GM12878 (cell line): ENCODE measurements at regions not wholly inside any gene's neighbourhood (a gene's known extent, or its start where the extent isn't known, plus 50 kb on each side); places are given as distances from the start of the nearest gene placed in this dataset.

ENCODE experiments used
- ATAC-seq: fragments of 200-7000 bp; cut with Tn5 transposase; 3 replicates; pipeline ENCODE4 v1.9.1; 2020; ENCODE audit warnings: mild to moderate bottlenecking, moderate library complexity
- BruUV-seq: library from RNA; stranded (reverse); fragments of 400-500 nt; replicated peaks from 2 replicates; lab custom pipeline; 2021; lab: Mats Ljungman, UMichigan
- CTCF ChIA-PET: fragments of 300-600 bp; sonication (Branson Sonifier 250); formaldehyde crosslinking; extraction: SDS; loops from one replicate; lab custom pipeline; 2021; ENCODE audit warnings: inconsistent platforms; lab: Yijun Ruan, JAX
- POLR2A ChIA-PET: fragments of 350-600 bp; formaldehyde crosslinking; extraction: SDS; loops from one replicate; lab custom pipeline; 2021; ENCODE audit warnings: inconsistent platforms; lab: Charles Lee
- RAD21 ChIA-PET: fragments of 300-600 bp; sonication (Branson Sonifier 250); formaldehyde crosslinking; loops from one replicate; lab custom pipeline; 2023; ENCODE audit warnings: antibody characterized with exemption; ENCODE audit not compliant: unreplicated experiment; lab: Charles Lee
- SMC1A ChIA-PET: fragments of 300-600 bp; sonication (Branson Sonifier 250); formaldehyde crosslinking; loops from one replicate; lab custom pipeline; 2023; ENCODE audit not compliant: unreplicated experiment, uncharacterized antibody; lab: Charles Lee
- DNase-seq: peaks from one replicate; pipeline ENCODE4 v3.0.0-alpha.2; 2011; ENCODE audit warnings: low read depth, low spot score
- FAIRE-seq: peaks from 3 replicates; lab custom pipeline; 2011; peaks lifted over from hg19 to GRCh38; lab: Jason Lieb, UNC
- H2AFZ ChIP-seq: 2 replicates; pipeline ENCODE4 v1.6.0; 2011; ENCODE audit warnings: low read depth, low read length, control low read depth; ENCODE audit not compliant: control insufficient read depth
- H3K27ac ChIP-seq: 2 replicates; pipeline ENCODE4 v1.5.1; 2011; ENCODE audit warnings: control low read depth; ENCODE audit not compliant: control insufficient read depth, insufficient read depth
- H3K27me3 ChIP-seq, 2 experiments: replicated peaks in 1 of 2; 2 replicates each; pipeline versions ENCODE4 v1.6.0 to v1.6.1; 2011; ENCODE audit warnings: low read length in 1 of 2; ENCODE audit not compliant: control insufficient read depth in 2 of 2, insufficient read depth in 2 of 2
- H3K36me3 ChIP-seq, 2 experiments: 2 replicates each; pipeline ENCODE4 v1.5.1; 2011; ENCODE audit warnings: low read length in 1 of 2; ENCODE audit not compliant: control insufficient read depth in 2 of 2, insufficient read depth in 2 of 2
- H3K4me1 ChIP-seq: 2 replicates; pipeline ENCODE4 v1.6.1; 2011; ENCODE audit warnings: mild to moderate bottlenecking, low read length, moderate library complexity, mixed read lengths; ENCODE audit not compliant: control insufficient read depth, insufficient read depth
- H3K4me2 ChIP-seq: 2 replicates; pipeline ENCODE4 v1.6.0; 2011; ENCODE audit warnings: control low read depth; ENCODE audit not compliant: control insufficient read depth, insufficient read depth
- H3K4me3 ChIP-seq: fragments of 200-600 bp; sonication (generic); 2 replicates; pipeline ENCODE4 v1.5.1; 2016
- H3K79me2 ChIP-seq: 2 replicates; pipeline ENCODE4 v1.6.0; 2011; ENCODE audit warnings: low read length; ENCODE audit not compliant: control insufficient read depth, insufficient read depth
- H3K9ac ChIP-seq: 2 replicates; pipeline ENCODE4 v1.8.0; 2011; ENCODE audit warnings: low read length, control low read depth, mixed read lengths; ENCODE audit not compliant: control insufficient read depth, insufficient read depth
- H3K9me3 ChIP-seq: replicated peaks from 3 replicates; pipeline ENCODE4 v1.5.1; 2011; ENCODE audit warnings: mild to moderate bottlenecking, low read length; ENCODE audit not compliant: control insufficient read depth, insufficient read depth
- H4K20me1 ChIP-seq: 2 replicates; pipeline ENCODE4 v1.6.0; 2011; ENCODE audit not compliant: control insufficient read depth, insufficient read depth
- CBX3 ChIP-seq: fragments of 200-600 bp; sonication (generic); IDR thresholded peaks from 2 replicates; pipeline ENCODE4 v1.6.1; 2016; ENCODE audit warnings: low read depth, borderline replicate concordance
- EZH2 ChIP-seq: IDR thresholded peaks from 2 replicates; pipeline ENCODE4 v1.6.1; 2012; ENCODE audit warnings: low read depth, mild to moderate bottlenecking, control low read depth, inconsistent platforms, low read length, borderline replicate concordance; ENCODE audit not compliant: control insufficient read depth
- SP1 ChIP-seq: IDR thresholded peaks from one replicate; pipeline ENCODE4 v1.6.1; 2011; ENCODE audit warnings: low read depth, low read length
- ZNF217 ChIP-seq: fragments of 450-650 bp; IDR thresholded peaks from 2 replicates; pipeline ENCODE4 v1.6.1; 2017; ENCODE audit warnings: antibody characterized with exemption, mild to moderate bottlenecking
- WGBS: methylation state at CpG from one replicate; pipeline ENCODE4 v1.1.6; 2016; ENCODE audit warnings: low lambda C conversion rate; ENCODE audit not compliant: insufficient replicate concordance, insufficient coverage; ENCODE audit errors: missing lambda C conversion rate; 5-methylcytosine and 5-hydroxymethylcytosine counted together
- in situ Hi-C: fragments of 300-500 bp; cut with MboI; formaldehyde crosslinking; loops from 9 replicates; pipeline ENCODE4 v1.14.3; 2018; ENCODE audit warnings: mixed read lengths
- intact Hi-C: fragments of 100-400 bp; cut with micrococcal nuclease; formaldehyde crosslinking; loops from one replicate; pipeline ENCODE4 v1.14.2; 2022; ENCODE audit not compliant: unreplicated experiment

- CTCF ChIA-PET = interaction anchor here (1.4 kb wide), 1 partner anchor 12 kb away, joined by 3 read pairs; no protein-coding TSS in a partner anchor
- BruUV-seq = no TSS peak
- SMC1A ChIA-PET = no interaction called here
- Histone ChIP-seq H3K4me1 (no peaks in the 10 kb centered on the region), H3K9me3 (no peaks in the 10 kb centered on the region), H3K36me3 (no peaks in the 10 kb centered on the region), H3K9ac (no peak overlapping the region), H3K27ac (no peak overlapping the region), H4K20me1 (no peaks in the 10 kb centered on the region), H3K27me3 (no peaks in the 10 kb centered on the region), H3K4me3 (no peak overlapping the region), H3K79me2 (no peaks in the 10 kb centered on the region), H2AFZ (no peak overlapping the region), H3K4me2 (no peak overlapping the region)
- POLR2A ChIA-PET = no interaction called here
- in situ Hi-C loops = no loop called here
- DNase-seq = no peak
- TF ChIP-seq SP1 = no peak
- intact Hi-C loops = no loop called here
- WGBS = 22% methylated on average over 4 of the region's 4 CpGs
- RAD21 ChIA-PET = no interaction called here
- FAIRE-seq = no peak
- ATAC-seq = no peak
These were observed 636.1 kb downstream of the KCNH5 start for GRCh38 chr14:62409169-62409568.

- Histone ChIP-seq H3K36me3 (no peaks in the 10 kb centered on the region), H3K9ac (no peak overlapping the region), H3K27me3 (no peaks in the 10 kb centered on the region), H2AFZ (no peak overlapping the region)
- no TSS peak for BruUV-seq
- TF ChIP-seq EZH2 (no peak), ZNF217 (no peak), CBX3 (no peak)
- TF ChIP-seq, all 136 proteins: peak for 0
- no peak for ATAC-seq
- Histone ChIP-seq H3K27ac (no peak overlapping the region), H3K9me3 (no peaks in the 10 kb centered on the region), H3K79me2 (no peaks in the 10 kb centered on the region), H3K4me3 (no peak overlapping the region), H4K20me1 (no peaks in the 10 kb centered on the region), H3K4me2 (no peak overlapping the region), H3K4me1 (no peaks in the 10 kb centered on the region)
- POLR2A ChIA-PET = no interaction called here
- in situ Hi-C loops = no loop called here
- CTCF ChIA-PET = interaction anchor here (1.4 kb wide), 1 partner anchor 11 kb away, joined by 3 read pairs; no protein-coding TSS in a partner anchor
- RAD21 ChIA-PET = no interaction called here
- intact Hi-C loops = no loop called here
- 0% methylated on average over 2 of the region's 2 CpGs for WGBS
- FAIRE-seq = no peak
- SMC1A ChIA-PET = no interaction called here
- no peak for DNase-seq
These were observed 635.5 kb downstream of the KCNH5 start for GRCh38 chr14:62409626-62410300.
